Parathyroid adenoma (tissue), 2 donors: ENCODE measurements at regions not wholly inside any gene's neighbourhood (a gene's known extent, or its start where the extent isn't known, plus 50 kb on each side); places are given as distances from the start of the nearest gene placed in this dataset.

Experiments used
- H2AFZ ChIP-seq: fragments of 300-600 bp; sonication (generic); one replicate; pipeline ENCODE4 v1.7.0; 2017; ENCODE audit warnings: antibody characterized with exemption, mild to moderate bottlenecking
- H3K27ac ChIP-seq: fragments of 300-600 bp; sonication (generic); one replicate; pipeline ENCODE4 v1.7.0; 2017
- H3K27me3 ChIP-seq: fragments of 300-600 bp; sonication (generic); one replicate; pipeline ENCODE4 v1.7.0; 2017; ENCODE audit warnings: low read length; ENCODE audit not compliant: control insufficient read depth, insufficient read depth
- H3K36me3 ChIP-seq: fragments of 300-600 bp; sonication (generic); one replicate; pipeline ENCODE4 v1.7.0; 2017; ENCODE audit warnings: low read length; ENCODE audit not compliant: control insufficient read depth, insufficient read depth
- H3K4me1 ChIP-seq: fragments of 300-600 bp; sonication (generic); one replicate; pipeline ENCODE4 v1.7.0; 2017; ENCODE audit warnings: control low read depth
- H3K4me2 ChIP-seq: fragments of 300-600 bp; sonication (generic); one replicate; pipeline ENCODE4 v1.7.0; 2017; ENCODE audit warnings: low read length
- H3K4me3 ChIP-seq: fragments of 300-600 bp; sonication (generic); one replicate; pipeline ENCODE4 v1.7.0; 2017; ENCODE audit warnings: low read depth, low read length
- H3K79me2 ChIP-seq: fragments of 300-600 bp; sonication (generic); one replicate; pipeline ENCODE4 v1.7.0; 2017; ENCODE audit warnings: control low read depth
- H3K9ac ChIP-seq: fragments of 300-600 bp; sonication (generic); one replicate; pipeline ENCODE4 v1.7.0; 2017; ENCODE audit warnings: mild to moderate bottlenecking
- H3K9me3 ChIP-seq: fragments of 300-600 bp; sonication (generic); one replicate; pipeline ENCODE4 v1.7.0; 2017; ENCODE audit warnings: low read length; ENCODE audit not compliant: control insufficient read depth
- CTCF ChIP-seq: fragments of 300-600 bp; sonication (generic); IDR thresholded peaks from one replicate; pipeline ENCODE4 v1.7.0; 2017; ENCODE audit warnings: antibody characterized with exemption, mild to moderate bottlenecking
- donor health status: primary hyperparathyroidism.

DNA sequence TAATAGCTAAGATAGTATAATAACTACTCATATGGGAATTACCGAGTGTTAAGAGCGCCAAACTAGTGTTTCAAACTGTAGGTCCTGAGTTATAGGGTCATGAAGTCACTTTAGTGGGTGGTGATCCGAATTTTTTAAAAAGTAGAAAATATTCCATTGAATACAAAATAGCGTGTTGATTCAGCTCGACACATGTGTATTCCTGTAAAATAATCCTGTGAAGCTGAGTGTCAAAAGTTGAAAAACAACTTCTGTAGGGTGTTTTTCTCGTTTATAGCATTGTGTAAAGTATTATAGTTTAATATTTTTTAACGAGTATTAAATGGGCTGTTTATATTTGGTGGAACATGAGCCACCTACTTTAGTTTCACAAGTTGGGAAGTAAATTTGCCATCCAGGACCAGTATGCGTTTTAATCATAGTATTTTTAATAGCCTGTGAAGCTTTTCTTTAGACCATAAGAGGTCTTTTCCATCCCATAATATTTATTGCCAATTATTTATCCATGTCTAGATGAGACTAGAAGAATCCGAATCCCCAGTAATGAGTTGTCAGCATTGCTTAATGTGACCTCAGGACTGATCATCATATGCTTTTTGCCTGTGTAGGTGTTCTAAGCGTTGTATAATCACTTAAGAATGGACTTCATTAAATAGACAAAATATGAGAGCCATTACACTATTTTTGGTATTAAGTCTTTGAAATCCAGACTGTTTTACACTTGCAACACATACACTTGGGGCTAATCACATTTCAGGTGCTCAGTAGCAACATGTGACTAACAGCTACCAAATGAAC is 84.1 kb downstream of the PTPDC1 start:
- Histone ChIP-seq H3K27ac (peak overlapping the region; percentile 97), H3K9me3 (no peaks in the 10 kb centered on the region), H3K4me2 (peak overlapping the region; percentile 96), H3K4me1 (peaks cover 7% of the 10 kb centered on the region), H3K4me3 (peak overlapping the region; percentile 98), H3K79me2 (peaks cover 15% of the 10 kb centered on the region), H3K36me3 (no peaks in the 10 kb centered on the region), H3K27me3 (no peaks in the 10 kb centered on the region), H3K9ac (no peak overlapping the region), H2AFZ (no peak overlapping the region)
- no peak for TF ChIP-seq CTCF

DNA sequence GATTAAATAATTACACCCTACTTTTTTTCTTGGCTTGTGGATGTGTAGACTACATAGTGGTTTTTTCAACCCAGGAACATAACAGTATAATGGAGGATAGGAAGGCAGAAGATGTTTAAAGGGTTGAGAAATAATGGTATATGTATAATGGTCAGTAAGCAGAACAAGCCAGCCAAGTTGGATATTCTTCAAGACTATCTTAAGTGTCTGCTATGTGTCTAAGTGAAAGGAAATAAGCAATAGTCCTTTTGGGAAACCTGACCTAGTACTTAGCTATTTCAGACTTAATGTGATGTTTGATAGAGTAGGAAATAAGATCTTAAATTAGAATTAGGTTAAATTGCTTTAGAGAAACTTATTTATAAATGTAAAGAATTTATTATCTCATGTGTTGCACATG is 85.7 kb downstream of the PTPDC1 start:
- H2AFZ ChIP-seq = no peak overlapping the region
- peak overlapping the region; percentile 96 for H3K4me2 ChIP-seq
- no peaks in the 10 kb centered on the region for H3K27me3 ChIP-seq
- H3K4me1 ChIP-seq = peaks cover 3% of the 10 kb centered on the region
- H3K27ac ChIP-seq = peak overlapping the region; percentile 97
- H3K9me3 ChIP-seq = no peaks in the 10 kb centered on the region
- H3K36me3 ChIP-seq = no peaks in the 10 kb centered on the region
- H3K9ac ChIP-seq = no peak overlapping the region
- peak overlapping the region; percentile 98 for H3K4me3 ChIP-seq
- peaks cover 26% of the 10 kb centered on the region for H3K79me2 ChIP-seq
- TF ChIP-seq CTCF = no peak

GRCh38 chr9:94173632-94174031 is 85.5 kb upstream of the ZNF169 start:
- peaks cover 8% of the 10 kb centered on the region for H3K4me1 ChIP-seq
- no peak overlapping the region for H3K9ac ChIP-seq
- no peak overlapping the region for H3K4me3 ChIP-seq
- no peak overlapping the region for H2AFZ ChIP-seq
- TF ChIP-seq CTCF = no peak
- no peak overlapping the region for H3K27ac ChIP-seq
- no peaks in the 10 kb centered on the region for H3K36me3 ChIP-seq
- H3K9me3 ChIP-seq = no peaks in the 10 kb centered on the region
- peak overlapping the region; percentile 29 for H3K4me2 ChIP-seq
- no peaks in the 10 kb centered on the region for H3K27me3 ChIP-seq
- H3K79me2 ChIP-seq = peaks cover 41% of the 10 kb centered on the region

GRCh38 chr9:94174164-94174563 is 84.9 kb upstream of the ZNF169 start:
- Histone ChIP-seq H3K4me2 (peak overlapping the region; percentile 39), H3K36me3 (no peaks in the 10 kb centered on the region), H3K4me3 (no peak overlapping the region), H3K27ac (no peak overlapping the region), H2AFZ (no peak overlapping the region), H3K27me3 (no peaks in the 10 kb centered on the region), H3K9me3 (no peaks in the 10 kb centered on the region), H3K79me2 (peaks cover 41% of the 10 kb centered on the region), H3K9ac (no peak overlapping the region), H3K4me1 (peaks cover 9% of the 10 kb centered on the region)
- TF ChIP-seq CTCF = no peak

GRCh38 chr9:94175669-94176068 is 83.4 kb upstream of the ZNF169 start:
- Histone ChIP-seq H2AFZ (no peak overlapping the region), H3K4me1 (peaks cover 10% of the 10 kb centered on the region), H3K27me3 (no peaks in the 10 kb centered on the region), H3K9ac (no peak overlapping the region), H3K4me2 (no peak overlapping the region), H3K27ac (no peak overlapping the region), H3K4me3 (no peak overlapping the region), H3K36me3 (no peaks in the 10 kb centered on the region), H3K79me2 (peaks cover 41% of the 10 kb centered on the region), H3K9me3 (no peaks in the 10 kb centered on the region)
- TF ChIP-seq CTCF = no peak
